Smooth muscle cell (in vitro differentiated cells): ENCODE measurements at regions not wholly inside any gene's neighbourhood (a gene's known extent, or its start where the extent isn't known, plus 50 kb on each side); places are given as distances from the start of the nearest gene placed in this dataset.

Experiments
- DNase-seq: peaks from one replicate; lab custom pipeline; 2025; ENCODE audit not compliant: unreplicated experiment; lab: John Stamatoyannopoulos, UW
- H2AFZ ChIP-seq: fragments of 200-600 bp; sonication (generic); 2 replicates; pipeline ENCODE4 v1.6.0; 2016; ENCODE audit warnings: antibody characterized with exemption, low read depth, mild to moderate bottlenecking
- H3F3A ChIP-seq: fragments of 200-600 bp; sonication (generic); 2 replicates; pipeline ENCODE4 v1.6.0; 2017; ENCODE audit warnings: antibody characterized with exemption, low read depth
- H3K27ac ChIP-seq: fragments of 200-600 bp; sonication (generic); 2 replicates; pipeline ENCODE4 v1.5.1; 2016; ENCODE audit warnings: low read depth, mild to moderate bottlenecking
- H3K27me3 ChIP-seq: fragments of 200-600 bp; sonication (generic); 2 replicates; pipeline ENCODE4 v1.6.1; 2016; ENCODE audit warnings: low read depth, mild to moderate bottlenecking
- H3K36me3 ChIP-seq: fragments of 200-600 bp; sonication (generic); 2 replicates; pipeline ENCODE4 v1.5.1; 2016; ENCODE audit warnings: low read depth
- H3K4me1 ChIP-seq: fragments of 200-600 bp; sonication (generic); 2 replicates; pipeline ENCODE4 v1.5.1; 2016; ENCODE audit warnings: low read depth
- H3K4me2 ChIP-seq: fragments of 200-600 bp; sonication (generic); 2 replicates; pipeline ENCODE4 v1.6.0; 2016; ENCODE audit warnings: mild to moderate bottlenecking
- H3K4me3 ChIP-seq: fragments of 200-600 bp; sonication (generic); 2 replicates; pipeline ENCODE4 v1.5.1; 2016; ENCODE audit warnings: mild to moderate bottlenecking
- H3K79me2 ChIP-seq: fragments of 200-600 bp; sonication (generic); 2 replicates; pipeline ENCODE4 v1.6.0; 2016; ENCODE audit warnings: low read depth, mild to moderate bottlenecking
- H3K9ac ChIP-seq: fragments of 200-600 bp; sonication (generic); 2 replicates; pipeline ENCODE4 v1.6.0; 2016; ENCODE audit warnings: low read depth
- H3K9me3 ChIP-seq: fragments of 200-600 bp; sonication (generic); replicated peaks from 2 replicates; pipeline ENCODE4 v1.5.1; 2016; ENCODE audit warnings: low read depth
- H4K20me1 ChIP-seq: fragments of 200-600 bp; sonication (generic); 2 replicates; pipeline ENCODE4 v1.6.0; 2016; ENCODE audit warnings: low read depth
- WGBS: methylation state at CpG from one replicate; pipeline ENCODE4 v1.1.7; 2016; ENCODE audit warnings: low lambda C conversion rate; 5-methylcytosine and 5-hydroxymethylcytosine counted together
- TF ChIP-seq, protein P1 (sequence below): fragments of 200-600 bp; sonication (generic); IDR thresholded peaks from 2 replicates; pipeline ENCODE4 v1.5.1; 2017; ENCODE audit warnings: borderline replicate concordance, mild to moderate bottlenecking, antibody characterized with exemption; ENCODE audit not compliant: insufficient read depth, poor library complexity, severe bottlenecking

- DNase-seq, result no peak
- TF ChIP-seq, protein P1, sequence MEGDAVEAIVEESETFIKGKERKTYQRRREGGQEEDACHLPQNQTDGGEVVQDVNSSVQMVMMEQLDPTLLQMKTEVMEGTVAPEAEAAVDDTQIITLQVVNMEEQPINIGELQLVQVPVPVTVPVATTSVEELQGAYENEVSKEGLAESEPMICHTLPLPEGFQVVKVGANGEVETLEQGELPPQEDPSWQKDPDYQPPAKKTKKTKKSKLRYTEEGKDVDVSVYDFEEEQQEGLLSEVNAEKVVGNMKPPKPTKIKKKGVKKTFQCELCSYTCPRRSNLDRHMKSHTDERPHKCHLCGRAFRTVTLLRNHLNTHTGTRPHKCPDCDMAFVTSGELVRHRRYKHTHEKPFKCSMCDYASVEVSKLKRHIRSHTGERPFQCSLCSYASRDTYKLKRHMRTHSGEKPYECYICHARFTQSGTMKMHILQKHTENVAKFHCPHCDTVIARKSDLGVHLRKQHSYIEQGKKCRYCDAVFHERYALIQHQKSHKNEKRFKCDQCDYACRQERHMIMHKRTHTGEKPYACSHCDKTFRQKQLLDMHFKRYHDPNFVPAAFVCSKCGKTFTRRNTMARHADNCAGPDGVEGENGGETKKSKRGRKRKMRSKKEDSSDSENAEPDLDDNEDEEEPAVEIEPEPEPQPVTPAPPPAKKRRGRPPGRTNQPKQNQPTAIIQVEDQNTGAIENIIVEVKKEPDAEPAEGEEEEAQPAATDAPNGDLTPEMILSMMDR, result no peak
- H3K79me2 ChIP-seq, result no peaks in the 10 kb centered on the region
- WGBS, result 79% methylated on average over 8 of the region's 8 CpGs
- no peaks in the 10 kb centered on the region for H3K4me1 ChIP-seq
- no peaks in the 10 kb centered on the region for H3K9me3 ChIP-seq
- no peaks in the 10 kb centered on the region for H3F3A ChIP-seq
- no peaks in the 10 kb centered on the region for H3K27me3 ChIP-seq
- no peaks in the 10 kb centered on the region for H3K36me3 ChIP-seq
- no peak overlapping the region for H3K9ac ChIP-seq
- no peak overlapping the region for H3K27ac ChIP-seq
- no peak overlapping the region for H2AFZ ChIP-seq
- H3K4me3 ChIP-seq, result no peak overlapping the region
- no peak overlapping the region for H3K4me2 ChIP-seq
- no peaks in the 10 kb centered on the region for H4K20me1 ChIP-seq
Measured at GRCh38 chr20:11045412-11046175, 371.8 kb upstream of the JAG1 start.

DNA sequence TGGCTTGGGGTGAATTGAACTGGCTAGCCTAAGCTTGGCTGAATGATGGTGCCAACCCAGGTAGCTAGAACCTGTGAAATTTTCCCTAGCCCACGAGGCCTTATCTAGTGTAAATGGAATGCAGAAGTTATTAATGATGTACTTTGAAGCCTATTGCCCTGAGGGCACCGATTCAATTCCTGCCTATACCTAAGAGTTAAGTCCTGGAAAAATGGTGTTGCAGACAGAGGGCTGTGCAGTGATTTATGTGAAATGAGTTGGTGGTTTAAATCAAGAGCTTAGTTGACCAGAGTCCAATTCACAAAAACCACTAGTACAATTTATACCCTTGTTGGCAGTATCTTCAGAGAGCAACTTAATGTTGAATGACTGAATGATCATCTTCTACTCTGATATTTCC lies 373.8 kb upstream of the JAG1 start:
- H3K79me2 ChIP-seq, result no peaks in the 10 kb centered on the region
- H3K4me2 ChIP-seq, result no peak overlapping the region
- H3K27me3 ChIP-seq, result no peaks in the 10 kb centered on the region
- TF ChIP-seq, protein P1, result no peak
- no peaks in the 10 kb centered on the region for H3K9me3 ChIP-seq
- H3F3A ChIP-seq, result no peaks in the 10 kb centered on the region
- H3K4me1 ChIP-seq, result no peaks in the 10 kb centered on the region
- no peaks in the 10 kb centered on the region for H4K20me1 ChIP-seq
- DNase-seq, result no peak
- no peaks in the 10 kb centered on the region for H3K36me3 ChIP-seq
- H3K27ac ChIP-seq, result peak overlapping the region; percentile 30
- no peak overlapping the region for H3K9ac ChIP-seq
- H2AFZ ChIP-seq, result no peak overlapping the region
- no peak overlapping the region for H3K4me3 ChIP-seq
- WGBS, result 62% methylated on average over 2 of the region's 2 CpGs

DNA sequence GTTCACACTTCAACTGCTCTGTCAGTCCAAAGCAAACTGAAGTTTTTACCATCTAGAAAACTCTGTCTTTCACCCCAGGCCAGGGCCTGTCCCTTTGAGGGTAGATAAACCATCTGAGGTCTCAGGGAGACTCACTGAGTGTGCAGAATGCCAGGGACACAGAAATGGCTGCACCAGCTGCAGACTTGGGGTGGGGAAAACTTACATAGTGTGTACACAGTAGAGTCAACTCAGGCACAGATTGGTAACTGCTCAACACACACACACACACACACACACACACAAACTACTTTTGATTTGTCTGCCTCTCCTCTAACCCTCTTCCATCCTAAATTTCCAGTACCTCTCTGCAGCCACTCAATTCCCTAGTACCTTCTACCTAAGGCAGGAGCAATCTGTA lies 374.9 kb upstream of the JAG1 start:
- H3K9ac ChIP-seq, result no peak overlapping the region
- no peaks in the 10 kb centered on the region for H3F3A ChIP-seq
- H3K9me3 ChIP-seq, result no peaks in the 10 kb centered on the region
- H3K36me3 ChIP-seq, result no peaks in the 10 kb centered on the region
- H2AFZ ChIP-seq, result no peak overlapping the region
- H3K4me3 ChIP-seq, result no peak overlapping the region
- no peak for DNase-seq
- H3K79me2 ChIP-seq, result no peaks in the 10 kb centered on the region
- H4K20me1 ChIP-seq, result no peaks in the 10 kb centered on the region
- TF ChIP-seq, protein P1, result no peak
- no peaks in the 10 kb centered on the region for H3K4me1 ChIP-seq
- no peaks in the 10 kb centered on the region for H3K27me3 ChIP-seq
- H3K27ac ChIP-seq, result no peak overlapping the region
- no peak overlapping the region for H3K4me2 ChIP-seq

GRCh38 chr20:11050350-11050749 lies 376.6 kb upstream of the JAG1 start:
- H4K20me1 ChIP-seq, result no peaks in the 10 kb centered on the region
- H3K27ac ChIP-seq, result no peak overlapping the region
- no peak overlapping the region for H3K9ac ChIP-seq
- no peak overlapping the region for H3K4me3 ChIP-seq
- TF ChIP-seq, protein P1, result no peak
- no peaks in the 10 kb centered on the region for H3F3A ChIP-seq
- no peak for DNase-seq
- H3K4me2 ChIP-seq, result no peak overlapping the region
- WGBS, result 96% methylated on average over 2 of the region's 2 CpGs
- H3K9me3 ChIP-seq, result no peaks in the 10 kb centered on the region
- H3K36me3 ChIP-seq, result no peaks in the 10 kb centered on the region
- H3K27me3 ChIP-seq, result no peaks in the 10 kb centered on the region
- H2AFZ ChIP-seq, result no peak overlapping the region
- H3K79me2 ChIP-seq, result no peaks in the 10 kb centered on the region
- H3K4me1 ChIP-seq, result no peaks in the 10 kb centered on the region
